Hematopoietic multipotent progenitor cell treated with erythropoietin and hydrocortisone succinate and interleukin-3 and kit ligand, for 6 days (in vitro differentiated cells): ENCODE measurements at regions not wholly inside any gene's neighbourhood (a gene's known extent, or its start where the extent isn't known, plus 50 kb on each side); places are given as distances from the start of the nearest gene placed in this dataset.
A peak's percentile ranks its signal among the peaks of the same experiment; 100 is the strongest.

Experiments
- DNase-seq: peaks from one replicate; pipeline ENCODE4 v3.0.0-alpha.2; 2015

GRCh38 chr9:18159254-18159653, 314.7 kb upstream of the ADAMTSL1 start:
- no peak for DNase-seq

- DNase-seq = no peak
Observed at GRCh38 chr9:18163146-18163545, 310.8 kb upstream of the ADAMTSL1 start.

GRCh38 chr9:18167733-18168132, 306.2 kb upstream of the ADAMTSL1 start:
- no peak for DNase-seq

- no peak for DNase-seq
Observed at GRCh38 chr9:18173923-18174322, 300.0 kb upstream of the ADAMTSL1 start.

GRCh38 chr9:18182636-18183035, 291.3 kb upstream of the ADAMTSL1 start:
- DNase-seq = no peak

GRCh38 chr9:18183974-18184373, 290.0 kb upstream of the ADAMTSL1 start:
- no peak for DNase-seq

- no peak for DNase-seq
Observed at GRCh38 chr9:18184401-18184800, 289.6 kb upstream of the ADAMTSL1 start.

GRCh38 chr9:18185196-18185595, 288.8 kb upstream of the ADAMTSL1 start:
- no peak for DNase-seq

GRCh38 chr9:18188971-18189370, 285.0 kb upstream of the ADAMTSL1 start:
- DNase-seq = no peak

- DNase-seq = no peak
Observed at GRCh38 chr9:18189871-18190670, 283.9 kb upstream of the ADAMTSL1 start.

GRCh38 chr9:18190671-18191374, 283.1 kb upstream of the ADAMTSL1 start:
- DNase-seq = no peak

- DNase-seq = no peak
Observed at GRCh38 chr9:18194316-18194715, 279.6 kb upstream of the ADAMTSL1 start.

GRCh38 chr9:18195223-18195622, 278.7 kb upstream of the ADAMTSL1 start:
- DNase-seq = no peak

- DNase-seq = no peak
Observed at GRCh38 chr9:18202924-18203323, 271.0 kb upstream of the ADAMTSL1 start.

GRCh38 chr9:18207735-18208134, 266.2 kb upstream of the ADAMTSL1 start:
- DNase-seq = no peak

- peak; percentile 21 for DNase-seq
Observed at GRCh38 chr9:18208166-18209059, 265.5 kb upstream of the ADAMTSL1 start.

GRCh38 chr9:18215626-18216025, 258.3 kb upstream of the ADAMTSL1 start:
- DNase-seq = no peak

- DNase-seq = no peak
Observed at GRCh38 chr9:18216376-18216775, 257.6 kb upstream of the ADAMTSL1 start.

GRCh38 chr9:18228101-18228500, 245.9 kb upstream of the ADAMTSL1 start:
- no peak for DNase-seq

GRCh38 chr9:18229992-18230676, 243.8 kb upstream of the ADAMTSL1 start:
- no peak for DNase-seq

- no peak for DNase-seq
Observed at GRCh38 chr9:18233311-18233710, 240.6 kb upstream of the ADAMTSL1 start.

- DNase-seq = no peak
Observed at GRCh38 chr9:18233776-18234445, 240.0 kb upstream of the ADAMTSL1 start.
